ENCODE measurements at regions not wholly inside any gene's neighbourhood (a gene's known extent, or its start where the extent isn't known, plus 50 kb on each side); places are given as distances from the start of the nearest gene placed in this dataset.

- TF ChIP-seq CTCF (IDR thresholded peaks at IDR 0.05), result no peak
- TF ChIP-seq POLR2A (IDR thresholded peaks at IDR 0.05), result no peak
These were observed 111.1 kb upstream of the PRDM9 start for GRCh38 chr5:23396346-23396745.
